ENCODE measurements at regions not wholly inside any gene's neighbourhood (a gene's known extent, or its start where the extent isn't known, plus 50 kb on each side); places are given as distances from the start of the nearest gene placed in this dataset.

DNA sequence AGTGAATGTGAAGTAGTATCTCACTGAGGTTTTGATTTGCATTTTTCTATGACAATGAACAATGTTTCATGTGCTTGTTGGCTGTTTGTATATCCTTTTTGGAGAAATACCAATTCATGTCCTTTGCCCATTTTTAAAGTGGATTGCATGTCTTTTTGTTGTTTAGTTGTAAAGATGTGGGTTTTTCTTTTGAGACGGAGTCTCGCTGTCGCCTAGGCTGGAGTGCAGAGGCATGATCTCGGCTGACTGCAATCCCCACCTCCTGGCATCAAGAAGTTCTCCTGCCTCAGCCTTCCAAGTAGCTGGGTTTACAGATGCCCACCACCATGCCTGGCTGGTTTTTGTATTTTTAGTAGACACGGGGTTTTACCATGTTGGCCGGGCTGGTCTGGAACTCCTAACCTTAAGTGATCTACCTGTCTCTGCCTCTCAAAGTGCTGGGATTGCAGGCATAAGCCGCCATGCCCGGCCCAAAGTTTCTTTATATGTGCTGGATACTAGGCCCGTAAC lies 236.7 kb downstream of the MYCN start:
- TF ChIP-seq, protein P1, sequence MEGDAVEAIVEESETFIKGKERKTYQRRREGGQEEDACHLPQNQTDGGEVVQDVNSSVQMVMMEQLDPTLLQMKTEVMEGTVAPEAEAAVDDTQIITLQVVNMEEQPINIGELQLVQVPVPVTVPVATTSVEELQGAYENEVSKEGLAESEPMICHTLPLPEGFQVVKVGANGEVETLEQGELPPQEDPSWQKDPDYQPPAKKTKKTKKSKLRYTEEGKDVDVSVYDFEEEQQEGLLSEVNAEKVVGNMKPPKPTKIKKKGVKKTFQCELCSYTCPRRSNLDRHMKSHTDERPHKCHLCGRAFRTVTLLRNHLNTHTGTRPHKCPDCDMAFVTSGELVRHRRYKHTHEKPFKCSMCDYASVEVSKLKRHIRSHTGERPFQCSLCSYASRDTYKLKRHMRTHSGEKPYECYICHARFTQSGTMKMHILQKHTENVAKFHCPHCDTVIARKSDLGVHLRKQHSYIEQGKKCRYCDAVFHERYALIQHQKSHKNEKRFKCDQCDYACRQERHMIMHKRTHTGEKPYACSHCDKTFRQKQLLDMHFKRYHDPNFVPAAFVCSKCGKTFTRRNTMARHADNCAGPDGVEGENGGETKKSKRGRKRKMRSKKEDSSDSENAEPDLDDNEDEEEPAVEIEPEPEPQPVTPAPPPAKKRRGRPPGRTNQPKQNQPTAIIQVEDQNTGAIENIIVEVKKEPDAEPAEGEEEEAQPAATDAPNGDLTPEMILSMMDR (IDR thresholded peaks at IDR 0.05), result no peak
- no peaks in the 10 kb centered on the region for H3K4me1 Mint-ChIP-seq (ENCODE audit: unreplicated experiment)
- H3K4me3 Mint-ChIP-seq (ENCODE audit: unreplicated experiment), result no peak overlapping the region
- no peaks in the 10 kb centered on the region for H3K27me3 Mint-ChIP-seq (ENCODE audit: unreplicated experiment)
- H3K9me3 Mint-ChIP-seq (ENCODE audit: unreplicated experiment), result peaks cover 6% of the 10 kb centered on the region
- DNase-seq (ENCODE audit: extremely low spot score, unreplicated experiment), result no peak
- H3K27ac Mint-ChIP-seq (ENCODE audit: unreplicated experiment), result no peak overlapping the region
- H3K36me3 Mint-ChIP-seq (ENCODE audit: unreplicated experiment), result no peaks in the 10 kb centered on the region

DNA sequence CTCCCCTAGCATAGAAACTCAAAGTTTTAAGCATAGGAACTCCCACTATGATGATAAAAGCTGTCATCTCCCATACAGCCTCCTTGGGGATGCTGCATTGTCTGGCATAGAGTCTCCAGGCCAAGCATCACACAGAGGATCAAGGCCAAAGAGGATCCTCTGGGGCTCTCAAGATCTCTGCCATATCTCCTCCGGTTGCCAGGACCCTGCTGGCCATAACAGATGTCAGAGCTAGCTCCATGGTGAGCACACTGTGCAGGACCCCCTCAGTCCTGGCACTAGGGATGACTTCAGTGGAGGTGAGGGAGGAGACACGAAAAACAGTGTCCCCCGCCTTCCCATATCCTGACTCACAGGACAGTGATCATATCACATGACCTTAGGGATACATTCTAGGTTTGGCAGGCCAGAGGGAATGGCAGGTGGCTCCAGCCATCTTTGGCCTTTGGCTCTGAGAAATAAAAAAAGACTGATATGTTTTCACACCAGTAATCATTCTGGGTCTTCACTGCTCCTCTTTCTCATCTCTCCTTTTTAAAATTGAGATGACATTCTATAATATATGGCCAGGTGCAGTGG lies 235.0 kb downstream of the MYCN start:
- H3K4me3 Mint-ChIP-seq (ENCODE audit: unreplicated experiment), result no peak overlapping the region
- H3K36me3 Mint-ChIP-seq (ENCODE audit: unreplicated experiment), result no peaks in the 10 kb centered on the region
- no peak overlapping the region for H3K27ac Mint-ChIP-seq (ENCODE audit: unreplicated experiment)
- no peaks in the 10 kb centered on the region for H3K4me1 Mint-ChIP-seq (ENCODE audit: unreplicated experiment)
- H3K9me3 Mint-ChIP-seq (ENCODE audit: unreplicated experiment), result peaks cover 10% of the 10 kb centered on the region
- DNase-seq (ENCODE audit: extremely low spot score, unreplicated experiment), result no peak
- no peaks in the 10 kb centered on the region for H3K27me3 Mint-ChIP-seq (ENCODE audit: unreplicated experiment)
- TF ChIP-seq, protein P1 (IDR thresholded peaks at IDR 0.05), result no peak

DNA sequence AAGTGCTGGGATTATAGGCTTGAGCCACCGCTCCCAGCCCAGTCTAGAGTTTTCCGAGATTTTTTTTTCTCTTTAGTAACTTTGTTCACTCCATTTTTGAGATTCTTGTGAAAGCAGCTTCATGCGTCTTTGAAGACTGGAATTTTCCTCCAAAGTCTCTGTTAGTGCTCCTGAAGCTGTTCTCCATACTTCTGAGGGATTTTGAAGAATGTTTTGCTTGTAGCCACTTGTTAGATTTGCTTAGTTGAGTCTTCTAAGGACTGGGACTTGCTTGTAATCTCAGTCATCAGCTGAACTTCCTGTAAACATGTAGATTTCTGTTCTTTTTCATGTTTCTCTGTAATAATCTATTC lies 234.3 kb downstream of the MYCN start:
- TF ChIP-seq, protein P1 (IDR thresholded peaks at IDR 0.05), result no peak
- H3K4me3 Mint-ChIP-seq (ENCODE audit: unreplicated experiment), result no peak overlapping the region
- no peaks in the 10 kb centered on the region for H3K36me3 Mint-ChIP-seq (ENCODE audit: unreplicated experiment)
- H3K4me1 Mint-ChIP-seq (ENCODE audit: unreplicated experiment), result no peaks in the 10 kb centered on the region
- peaks cover 7% of the 10 kb centered on the region for H3K9me3 Mint-ChIP-seq (ENCODE audit: unreplicated experiment)
- no peak overlapping the region for H3K27ac Mint-ChIP-seq (ENCODE audit: unreplicated experiment)
- no peaks in the 10 kb centered on the region for H3K27me3 Mint-ChIP-seq (ENCODE audit: unreplicated experiment)
- no peak for DNase-seq (ENCODE audit: extremely low spot score, unreplicated experiment)

DNA sequence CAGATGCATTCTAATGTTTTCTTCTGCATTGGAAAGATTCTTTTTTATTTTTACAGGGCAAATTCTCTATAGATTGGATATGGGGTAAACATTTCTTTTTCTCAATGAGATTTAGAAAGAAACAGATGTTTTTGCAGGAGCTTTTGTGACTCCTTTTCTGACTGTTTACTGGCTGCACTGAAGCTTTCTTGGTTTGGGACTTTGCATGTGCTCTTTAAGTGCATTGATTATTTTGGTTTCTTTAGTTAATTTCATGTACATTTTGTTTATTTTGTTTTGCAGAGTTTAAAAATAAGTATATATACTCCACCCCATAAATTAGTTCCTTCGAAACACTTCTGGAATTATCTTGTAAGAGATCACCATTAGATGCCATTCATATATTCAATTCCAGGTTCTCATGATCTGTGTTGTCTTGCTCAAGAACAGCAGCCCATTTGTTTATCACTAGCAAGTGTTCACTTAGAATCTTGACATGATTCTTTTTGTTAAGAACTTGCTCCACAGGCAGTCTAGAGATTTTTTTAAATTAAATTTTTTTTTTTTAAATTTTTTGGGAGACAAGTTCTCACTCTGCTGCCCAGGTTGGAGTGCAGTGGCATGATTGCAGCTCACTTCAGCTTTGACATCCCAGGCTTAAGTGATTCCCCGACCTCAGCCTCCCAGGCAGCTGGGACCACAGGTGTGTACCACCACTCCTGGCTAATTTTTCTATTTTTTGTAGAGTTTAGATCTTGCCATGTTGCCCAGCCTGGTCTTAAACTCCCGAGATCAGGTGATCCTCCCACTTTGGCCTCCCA lies 233.7 kb downstream of the MYCN start:
- Mint-ChIP-seq H3K4me1 (ENCODE audit: unreplicated experiment) (no peaks in the 10 kb centered on the region), H3K4me3 (ENCODE audit: unreplicated experiment) (no peak overlapping the region), H3K27ac (ENCODE audit: unreplicated experiment) (no peak overlapping the region), H3K27me3 (ENCODE audit: unreplicated experiment) (no peaks in the 10 kb centered on the region), H3K9me3 (ENCODE audit: unreplicated experiment) (peaks cover 8% of the 10 kb centered on the region), H3K36me3 (ENCODE audit: unreplicated experiment) (no peaks in the 10 kb centered on the region)
- no peak for DNase-seq (ENCODE audit: extremely low spot score, unreplicated experiment)
- TF ChIP-seq, protein P1 (IDR thresholded peaks at IDR 0.05), result no peak

All from osteocyte (in vitro differentiated cells).